Neural crest cell (in vitro differentiated cells): ENCODE measurements at regions not wholly inside any gene's neighbourhood (a gene's known extent, or its start where the extent isn't known, plus 50 kb on each side); places are given as distances from the start of the nearest gene placed in this dataset.

Experiments used
- DNase-seq: peaks from one replicate; pipeline ENCODE4 v3.0.0; 2021; ENCODE audit warnings: low read depth, mixed read lengths, low spot score
- H3K27ac Mint-ChIP-seq: one replicate; pipeline ENCODE4 v1.8.0; 2021; ENCODE audit warnings: mild to moderate bottlenecking, mixed read lengths; ENCODE audit not compliant: unreplicated experiment
- H3K27me3 Mint-ChIP-seq: 2 replicates; pipeline ENCODE4 v1.8.0; 2021; ENCODE audit warnings: low read depth, mild to moderate bottlenecking, mixed read lengths
- H3K36me3 Mint-ChIP-seq: 2 replicates; pipeline ENCODE4 v1.8.0; 2021; ENCODE audit warnings: low read depth, mild to moderate bottlenecking, mixed read lengths
- H3K4me1 Mint-ChIP-seq: 2 replicates; pipeline ENCODE4 v1.8.0; 2021; ENCODE audit warnings: mixed read lengths
- H3K4me3 Mint-ChIP-seq: one replicate; pipeline ENCODE4 v1.8.0; 2021; ENCODE audit warnings: mild to moderate bottlenecking, mixed read lengths
- H3K9me3 Mint-ChIP-seq: 2 replicates; pipeline ENCODE4 v1.8.0; 2021; ENCODE audit warnings: mixed read lengths
- CTCF ChIP-seq: fragments of 200-600 bp; sonication (generic); conservative IDR thresholded peaks from 2 replicates; pipeline ENCODE4 v1.5.0; 2021; ENCODE audit warnings: antibody characterized with exemption, mild to moderate bottlenecking

GRCh38 chr17:71170070-71170469, 950.8 kb upstream of the SOX9 start:
- H3K9me3 Mint-ChIP-seq, result peaks cover 7% of the 10 kb centered on the region
- H3K27me3 Mint-ChIP-seq, result no peaks in the 10 kb centered on the region
- H3K36me3 Mint-ChIP-seq, result no peaks in the 10 kb centered on the region
- no peak for DNase-seq
- H3K4me1 Mint-ChIP-seq, result no peaks in the 10 kb centered on the region
- no peak for TF ChIP-seq CTCF
- no peak overlapping the region for H3K4me3 Mint-ChIP-seq
- no peak overlapping the region for H3K27ac Mint-ChIP-seq

- no peaks in the 10 kb centered on the region for H3K27me3 Mint-ChIP-seq
- no peak overlapping the region for H3K4me3 Mint-ChIP-seq
- H3K27ac Mint-ChIP-seq, result no peak overlapping the region
- H3K9me3 Mint-ChIP-seq, result peaks cover 7% of the 10 kb centered on the region
- TF ChIP-seq CTCF, result no peak
- H3K4me1 Mint-ChIP-seq, result no peaks in the 10 kb centered on the region
- H3K36me3 Mint-ChIP-seq, result no peaks in the 10 kb centered on the region
- no peak for DNase-seq
Observed at GRCh38 chr17:71171270-71171669, 949.5 kb upstream of the SOX9 start.

- Mint-ChIP-seq H3K4me3 (no peak overlapping the region), H3K27ac (no peak overlapping the region), H3K27me3 (no peaks in the 10 kb centered on the region), H3K36me3 (no peaks in the 10 kb centered on the region), H3K4me1 (no peaks in the 10 kb centered on the region), H3K9me3 (peaks cover 7% of the 10 kb centered on the region)
- TF ChIP-seq CTCF, result no peak
- DNase-seq, result no peak
Observed at GRCh38 chr17:71173991-71174390, 946.8 kb upstream of the SOX9 start.

- H3K27ac Mint-ChIP-seq, result no peak overlapping the region
- no peaks in the 10 kb centered on the region for H3K36me3 Mint-ChIP-seq
- no peak for DNase-seq
Observed at GRCh38 chr17:71176331-71176730, 944.5 kb upstream of the SOX9 start.

GRCh38 chr17:71176928-71177443, 943.8 kb upstream of the SOX9 start:
- H3K9me3 Mint-ChIP-seq, result peaks cover 7% of the 10 kb centered on the region
- no peak for DNase-seq
- H3K4me3 Mint-ChIP-seq, result no peak overlapping the region
- no peak overlapping the region for H3K27ac Mint-ChIP-seq
- no peaks in the 10 kb centered on the region for H3K36me3 Mint-ChIP-seq
- peaks cover 5% of the 10 kb centered on the region for H3K4me1 Mint-ChIP-seq
- TF ChIP-seq CTCF, result no peak
- no peaks in the 10 kb centered on the region for H3K27me3 Mint-ChIP-seq

More at GRCh38 chr17:71176331-71176730, 944.5 kb upstream of the SOX9 start:
- TF ChIP-seq CTCF, result no peak
- Mint-ChIP-seq H3K4me1 (peaks cover 5% of the 10 kb centered on the region), H3K9me3 (peaks cover 7% of the 10 kb centered on the region), H3K27me3 (no peaks in the 10 kb centered on the region), H3K4me3 (no peak overlapping the region)
